Left ventricle myocardium inferior (tissue), 1 donor: ENCODE measurements at regions not wholly inside any gene's neighbourhood (a gene's known extent, or its start where the extent isn't known, plus 50 kb on each side); places are given as distances from the start of the nearest gene placed in this dataset.

Experiments used
- DNase-seq: peaks from one replicate; pipeline ENCODE4 v3.0.0-alpha.2; 2020
- H3K27ac ChIP-seq: fragments of 200-600 bp; replicated peaks from 2 replicates; pipeline ENCODE4 v1.8.0; 2021
- H3K27me3 ChIP-seq: fragments of 200-600 bp; 2 replicates; pipeline ENCODE4 v1.8.0; 2021; ENCODE audit warnings: low read depth
- H3K36me3 ChIP-seq: fragments of 200-600 bp; 2 replicates; pipeline ENCODE4 v1.8.0; 2021
- H3K4me1 ChIP-seq: fragments of 200-600 bp; 2 replicates; pipeline ENCODE4 v1.8.0; 2021
- H3K4me3 ChIP-seq: fragments of 200-600 bp; 2 replicates; pipeline ENCODE4 v1.8.0; 2021; ENCODE audit warnings: mild to moderate bottlenecking, moderate library complexity
- H3K9me3 ChIP-seq: fragments of 200-600 bp; replicated peaks from 2 replicates; pipeline ENCODE4 v1.8.0; 2021
- CTCF ChIP-seq: fragments of 200-600 bp; IDR thresholded peaks from 2 replicates; pipeline ENCODE4 v1.8.0; 2021; ENCODE audit warnings: antibody characterized with exemption, mild to moderate bottlenecking, borderline replicate concordance
- intact Hi-C: fragments of 100-400 bp; cut with micrococcal nuclease; formaldehyde crosslinking; loops from one replicate; pipeline ENCODE4 v1.11.0; 2022
- donor health status: DM: no; HTN: yes; CAD: no; lungs with severe emphysema.

GRCh38 chr3:160065282-160065681 lies 76.6 kb downstream of the IL12A start:
- Histone ChIP-seq H3K9me3 (no peaks in the 10 kb centered on the region), H3K4me1 (no peaks in the 10 kb centered on the region), H3K4me3 (no peak overlapping the region), H3K27ac (no peak overlapping the region), H3K27me3 (no peaks in the 10 kb centered on the region), H3K36me3 (no peaks in the 10 kb centered on the region)
- no peak for TF ChIP-seq CTCF
- intact Hi-C loops, result no loop called here
- no peak for DNase-seq

- peaks cover under 1% of the 10 kb centered on the region for H3K27me3 ChIP-seq
- H3K27ac ChIP-seq, result no peak overlapping the region
- no peak overlapping the region for H3K4me3 ChIP-seq
- DNase-seq, result no peak
- TF ChIP-seq CTCF, result no peak
- no peaks in the 10 kb centered on the region for H3K9me3 ChIP-seq
- H3K4me1 ChIP-seq, result no peaks in the 10 kb centered on the region
- no peaks in the 10 kb centered on the region for H3K36me3 ChIP-seq
- intact Hi-C loops, result no loop called here
Observed at GRCh38 chr3:160065786-160066185, 77.2 kb downstream of the IL12A start.

- Histone ChIP-seq H3K27ac (no peak overlapping the region), H3K4me1 (no peaks in the 10 kb centered on the region), H3K4me3 (no peak overlapping the region), H3K36me3 (no peaks in the 10 kb centered on the region), H3K9me3 (no peaks in the 10 kb centered on the region), H3K27me3 (peaks cover 12% of the 10 kb centered on the region)
- no peak for DNase-seq
- no peak for TF ChIP-seq CTCF
- intact Hi-C loops, result no loop called here
Observed at GRCh38 chr3:160069986-160070385, 81.4 kb downstream of the IL12A start.

GRCh38 chr3:160076519-160076918 lies 87.9 kb downstream of the IL12A start:
- TF ChIP-seq CTCF, result no peak
- intact Hi-C loops, result no loop called here
- Histone ChIP-seq H3K9me3 (no peaks in the 10 kb centered on the region), H3K27ac (no peak overlapping the region), H3K4me1 (no peaks in the 10 kb centered on the region), H3K4me3 (no peak overlapping the region), H3K36me3 (no peaks in the 10 kb centered on the region), H3K27me3 (peaks cover 4% of the 10 kb centered on the region)
- DNase-seq, result no peak

- Histone ChIP-seq H3K27me3 (no peaks in the 10 kb centered on the region), H3K9me3 (no peaks in the 10 kb centered on the region), H3K4me3 (no peak overlapping the region), H3K4me1 (no peaks in the 10 kb centered on the region), H3K27ac (no peak overlapping the region), H3K36me3 (no peaks in the 10 kb centered on the region)
- TF ChIP-seq CTCF, result no peak
- intact Hi-C loops, result no loop called here
- DNase-seq, result no peak
Observed at GRCh38 chr3:160078533-160078932, 89.9 kb downstream of the IL12A start.

GRCh38 chr3:160081958-160082533 lies 93.4 kb downstream of the IL12A start:
- DNase-seq, result no peak
- intact Hi-C loops, result no loop called here
- H3K4me1 ChIP-seq, result no peaks in the 10 kb centered on the region
- H3K27me3 ChIP-seq, result no peaks in the 10 kb centered on the region
- no peaks in the 10 kb centered on the region for H3K36me3 ChIP-seq
- H3K27ac ChIP-seq, result no peak overlapping the region
- no peaks in the 10 kb centered on the region for H3K9me3 ChIP-seq
- no peak overlapping the region for H3K4me3 ChIP-seq
- no peak for TF ChIP-seq CTCF
